Tibial artery (tissue), 4 donors: ENCODE measurements at regions not wholly inside any gene's neighbourhood (a gene's known extent, or its start where the extent isn't known, plus 50 kb on each side); places are given as distances from the start of the nearest gene placed in this dataset.

ENCODE experiments used
- DNase-seq, 2 donors: peaks; one replicate each; pipeline ENCODE4 v3.0.0-alpha.2; 2019
- H3K27ac ChIP-seq, 2 donors: fragments of 200-600 bp; sonication (generic) in 1 of 2; 1 replicate in 1 of 2; 2 replicates in 1 of 2; pipeline ENCODE4 v1.5.1; 2018 to 2019; ENCODE audit warnings: mild to moderate bottlenecking in 1 of 2
- H3K27me3 ChIP-seq, 2 donors: fragments of 200-600 bp; sonication (generic) in 1 of 2; one replicate each; pipeline versions ENCODE4 v1.5.1 to v1.6.0; 2016 to 2019
- H3K36me3 ChIP-seq, 3 donors: fragments of 200-600 bp; sonication (generic) in 2 of 3; one replicate each; pipeline ENCODE4 v1.5.1; 2016 to 2019; ENCODE audit warnings: mild to moderate bottlenecking in 2 of 3
- H3K4me1 ChIP-seq, 4 donors: fragments of 200-600 bp; sonication (generic) in 2 of 4; 1 replicate in 3 of 4; 2 replicates in 1 of 4; pipeline ENCODE4 v1.5.1; 2016 to 2019
- H3K4me3 ChIP-seq, 2 donors: fragments of 200-600 bp; sonication (generic) in 1 of 2; 1 replicate in 1 of 2; 2 replicates in 1 of 2; pipeline ENCODE4 v1.5.1; 2018 to 2019; ENCODE audit warnings: mild to moderate bottlenecking in 2 of 2
- H3K9me3 ChIP-seq, 3 donors: fragments of 200-600 bp; sonication (generic) in 1 of 3; one replicate each; pipeline ENCODE4 v1.5.1; 2016 to 2019
- intact Hi-C: fragments of 100-400 bp; cut with DNase I; formaldehyde crosslinking; loops from one replicate; pipeline ENCODE4 v1.15.0; 2023; ENCODE audit warnings: low total_unique reads
- TF ChIP-seq, protein P1 (sequence below), 2 experiments: fragments of 200-600 bp in 1 of 2; fragments of 450-650 bp in 1 of 2; IDR thresholded peaks; one replicate each; pipeline ENCODE4 v1.5.1; 2017 to 2019; ENCODE audit warnings: antibody characterized with exemption in 2 of 2, mild to moderate bottlenecking in 1 of 2, moderate library complexity in 1 of 2

- TF ChIP-seq, protein P1, sequence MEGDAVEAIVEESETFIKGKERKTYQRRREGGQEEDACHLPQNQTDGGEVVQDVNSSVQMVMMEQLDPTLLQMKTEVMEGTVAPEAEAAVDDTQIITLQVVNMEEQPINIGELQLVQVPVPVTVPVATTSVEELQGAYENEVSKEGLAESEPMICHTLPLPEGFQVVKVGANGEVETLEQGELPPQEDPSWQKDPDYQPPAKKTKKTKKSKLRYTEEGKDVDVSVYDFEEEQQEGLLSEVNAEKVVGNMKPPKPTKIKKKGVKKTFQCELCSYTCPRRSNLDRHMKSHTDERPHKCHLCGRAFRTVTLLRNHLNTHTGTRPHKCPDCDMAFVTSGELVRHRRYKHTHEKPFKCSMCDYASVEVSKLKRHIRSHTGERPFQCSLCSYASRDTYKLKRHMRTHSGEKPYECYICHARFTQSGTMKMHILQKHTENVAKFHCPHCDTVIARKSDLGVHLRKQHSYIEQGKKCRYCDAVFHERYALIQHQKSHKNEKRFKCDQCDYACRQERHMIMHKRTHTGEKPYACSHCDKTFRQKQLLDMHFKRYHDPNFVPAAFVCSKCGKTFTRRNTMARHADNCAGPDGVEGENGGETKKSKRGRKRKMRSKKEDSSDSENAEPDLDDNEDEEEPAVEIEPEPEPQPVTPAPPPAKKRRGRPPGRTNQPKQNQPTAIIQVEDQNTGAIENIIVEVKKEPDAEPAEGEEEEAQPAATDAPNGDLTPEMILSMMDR (IDR thresholded peaks at IDR 0.05) = no peak
Observed at GRCh38 chr13:47478985-47479384, 522.1 kb downstream of the SUCLA2 start.

GRCh38 chr13:47475441-47475948, 525.6 kb downstream of the SUCLA2 start:
- Histone ChIP-seq H3K4me1 (no peaks in the 10 kb centered on the region), H3K9me3 (no peaks in the 10 kb centered on the region), H3K27me3 (no peaks in the 10 kb centered on the region), H3K27ac (no peak overlapping the region), H3K4me3 (no peak overlapping the region), H3K36me3 (no peaks in the 10 kb centered on the region)
- TF ChIP-seq, protein P1 (IDR thresholded peaks at IDR 0.05) = no peak
- DNase-seq = no peak
- intact Hi-C loops = no loop called here

More at GRCh38 chr13:47478985-47479384, 522.1 kb downstream of the SUCLA2 start:
- H3K4me3 ChIP-seq = no peak overlapping the region
- DNase-seq = no peak
- no peak overlapping the region for H3K27ac ChIP-seq
- intact Hi-C loops = no loop called here
- H3K4me1 ChIP-seq = no peaks in the 10 kb centered on the region
- H3K9me3 ChIP-seq = no peaks in the 10 kb centered on the region
- no peaks in the 10 kb centered on the region for H3K36me3 ChIP-seq
- H3K27me3 ChIP-seq = no peaks in the 10 kb centered on the region

DNA sequence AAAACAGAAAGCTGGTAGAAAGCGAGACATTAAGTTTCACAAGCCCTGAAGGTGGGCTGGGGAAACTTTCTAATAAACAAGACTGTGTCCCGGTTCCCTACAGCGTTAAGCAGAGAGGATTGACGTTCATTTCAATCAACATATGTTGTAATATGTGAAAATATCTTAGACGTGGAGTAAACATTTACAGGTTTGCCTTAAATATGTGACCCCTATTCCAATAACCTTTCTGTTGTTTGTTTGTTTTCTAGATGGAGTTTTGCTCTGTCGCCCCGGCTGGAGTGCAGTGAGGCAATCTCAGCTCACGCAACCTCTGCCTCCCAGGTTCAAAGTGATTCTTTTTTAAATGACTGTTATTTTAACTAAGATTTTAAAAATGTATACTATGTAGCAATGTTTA, 526.2 kb downstream of the SUCLA2 start:
- Histone ChIP-seq H3K4me3 (no peak overlapping the region), H3K4me1 (no peaks in the 10 kb centered on the region), H3K9me3 (no peaks in the 10 kb centered on the region), H3K27me3 (no peaks in the 10 kb centered on the region), H3K36me3 (no peaks in the 10 kb centered on the region), H3K27ac (no peak overlapping the region)
- TF ChIP-seq, protein P1 (IDR thresholded peaks at IDR 0.05) = no peak
- intact Hi-C loops = no loop called here
- no peak for DNase-seq

GRCh38 chr13:47474326-47474725, 526.7 kb downstream of the SUCLA2 start:
- intact Hi-C loops = no loop called here
- no peaks in the 10 kb centered on the region for H3K36me3 ChIP-seq
- no peaks in the 10 kb centered on the region for H3K4me1 ChIP-seq
- H3K4me3 ChIP-seq = no peak overlapping the region
- DNase-seq = no peak
- H3K9me3 ChIP-seq = no peaks in the 10 kb centered on the region
- TF ChIP-seq, protein P1 (IDR thresholded peaks at IDR 0.05) = no peak
- no peak overlapping the region for H3K27ac ChIP-seq
- H3K27me3 ChIP-seq = no peaks in the 10 kb centered on the region

- H3K4me1 ChIP-seq = no peaks in the 10 kb centered on the region
- no peak overlapping the region for H3K27ac ChIP-seq
- H3K36me3 ChIP-seq = no peaks in the 10 kb centered on the region
- TF ChIP-seq, protein P1 (IDR thresholded peaks at IDR 0.05) = no peak
- DNase-seq = no peak
- H3K9me3 ChIP-seq = peaks cover 0 to 4% (median 0%) of the 10 kb centered on the region in 3 donors
- H3K27me3 ChIP-seq = no peaks in the 10 kb centered on the region
- H3K4me3 ChIP-seq = no peak overlapping the region
- intact Hi-C loops = no loop called here
Observed at GRCh38 chr13:47472516-47472915, 528.6 kb downstream of the SUCLA2 start.

DNA sequence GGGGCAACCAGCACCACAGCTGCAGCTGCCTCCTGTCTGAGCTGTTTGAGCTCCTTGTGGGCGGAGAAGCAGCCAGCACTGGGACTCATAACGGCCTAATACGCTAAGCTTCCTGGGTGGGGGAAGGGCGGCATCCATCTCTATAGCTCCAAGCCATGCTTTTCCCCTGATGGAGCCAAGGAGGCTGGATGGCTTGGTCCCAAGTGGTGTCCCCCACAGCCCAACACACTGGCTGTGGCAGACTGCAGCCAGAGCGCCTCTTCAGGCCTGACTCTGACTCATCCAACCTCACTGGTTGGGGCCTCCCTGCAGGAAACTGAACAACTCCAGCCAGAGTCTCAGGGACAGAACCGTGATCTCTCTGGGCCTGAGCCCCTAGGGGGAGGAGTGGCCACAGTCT, 537.3 kb downstream of the SUCLA2 start:
- intact Hi-C loops = no loop called here
- H3K9me3 ChIP-seq = peaks cover 0 to 4% (median 0%) of the 10 kb centered on the region in 3 donors
- no peaks in the 10 kb centered on the region for H3K27me3 ChIP-seq
- TF ChIP-seq, protein P1 (IDR thresholded peaks at IDR 0.05) = no peak
- H3K27ac ChIP-seq = no peak overlapping the region
- no peak overlapping the region for H3K4me3 ChIP-seq
- no peak for DNase-seq
- H3K36me3 ChIP-seq = no peaks in the 10 kb centered on the region
- no peaks in the 10 kb centered on the region for H3K4me1 ChIP-seq
